A673 (cell line): ENCODE measurements at regions not wholly inside any gene's neighbourhood (a gene's known extent, or its start where the extent isn't known, plus 50 kb on each side); places are given as distances from the start of the nearest gene placed in this dataset.

Experiments
- BruUV-seq: library from RNA; stranded (reverse); fragments of 400-500 nt; replicated peaks from 2 replicates; lab custom pipeline; 2021; lab: Mats Ljungman, UMichigan
- CTCF ChIA-PET: fragments of 300-600 bp; sonication (Branson Sonifier 250); formaldehyde crosslinking; loops from one replicate; lab custom pipeline; 2022; ENCODE audit warnings: antibody characterized with exemption; lab: Charles Lee
- POLR2A ChIA-PET: fragments of 300-600 bp; sonication (Branson Sonifier 250); formaldehyde crosslinking; loops from one replicate; lab custom pipeline; 2022; ENCODE audit warnings: antibody characterized with exemption; ENCODE audit not compliant: low non-redundant PET; lab: Charles Lee
- DNase-seq: peaks from one replicate; pipeline ENCODE4 v3.0.0-alpha.2; 2015; ENCODE audit warnings: low spot score
- H3K27ac ChIP-seq: fragments of 200-600 bp; sonication (generic); 2 replicates; pipeline ENCODE4 v1.5.1; 2016; ENCODE audit warnings: mixed run types, low read depth, mild to moderate bottlenecking, mixed read lengths, antibody characterized with exemption, low read length; ENCODE audit not compliant: poor library complexity, severe bottlenecking
- H3K27me3 ChIP-seq: fragments of 200-600 bp; sonication (generic); replicated peaks from 2 replicates; pipeline ENCODE4 v1.6.1; 2017; ENCODE audit warnings: mixed run types, low read depth, mild to moderate bottlenecking, mixed read lengths, antibody characterized with exemption, low read length; ENCODE audit not compliant: insufficient read depth, poor library complexity
- H3K36me3 ChIP-seq: fragments of 200-600 bp; sonication (generic); 2 replicates; pipeline ENCODE4 v1.6.1; 2016; ENCODE audit warnings: mixed run types, mild to moderate bottlenecking, mixed read lengths, antibody characterized with exemption, low read length; ENCODE audit not compliant: insufficient read depth, poor library complexity, severe bottlenecking
- H3K4me1 ChIP-seq: fragments of 200-600 bp; sonication (generic); 2 replicates; pipeline ENCODE4 v1.6.1; 2017; ENCODE audit warnings: mixed run types, mild to moderate bottlenecking, mixed read lengths, antibody characterized with exemption, low read length; ENCODE audit not compliant: insufficient read depth, poor library complexity, severe bottlenecking
- H3K4me3 ChIP-seq: fragments of 200-600 bp; sonication (generic); 2 replicates; pipeline ENCODE4 v1.5.1; 2016; ENCODE audit warnings: low read depth, mixed run types, mild to moderate bottlenecking, mixed read lengths, low read length; ENCODE audit not compliant: poor library complexity, severe bottlenecking
- H3K9me3 ChIP-seq: fragments of 200-600 bp; sonication (generic); 2 replicates; pipeline ENCODE4 v1.6.1; 2016; ENCODE audit warnings: mixed run types, low read depth, mild to moderate bottlenecking, mixed read lengths, antibody characterized with exemption, low read length; ENCODE audit not compliant: poor library complexity, severe bottlenecking
- EZH2 ChIP-seq: fragments of 200-600 bp; sonication (generic); IDR thresholded peaks from 2 replicates; pipeline ENCODE4 v1.6.1; 2017; ENCODE audit warnings: borderline replicate concordance, low read depth, mild to moderate bottlenecking, mixed read lengths, antibody characterized with exemption, low read length; ENCODE audit not compliant: poor library complexity, severe bottlenecking
- intact Hi-C: fragments of 100-400 bp; cut with micrococcal nuclease; formaldehyde crosslinking; loops from one replicate; pipeline ENCODE4 v1.10.0; 2022; ENCODE audit not compliant: unreplicated experiment
- TF ChIP-seq, protein P1 (sequence below): fragments of 300-800, 200-600 bp; sonication (generic); conservative IDR thresholded peaks from 2 replicates; pipeline ENCODE4 v1.5.1; 2017; ENCODE audit warnings: low read depth, mild to moderate bottlenecking, antibody characterized with exemption, low read length, moderate library complexity, mixed read lengths

GRCh38 chr6:53984163-53984562 lies 127.1 kb upstream of the MLIP start:
- ChIA-PET CTCF (no interaction called here), POLR2A (no interaction called here)
- H3K27ac ChIP-seq: no peak overlapping the region
- no peaks in the 10 kb centered on the region for H3K27me3 ChIP-seq
- no TSS peak for BruUV-seq
- H3K36me3 ChIP-seq: no peaks in the 10 kb centered on the region
- TF ChIP-seq, protein P1, sequence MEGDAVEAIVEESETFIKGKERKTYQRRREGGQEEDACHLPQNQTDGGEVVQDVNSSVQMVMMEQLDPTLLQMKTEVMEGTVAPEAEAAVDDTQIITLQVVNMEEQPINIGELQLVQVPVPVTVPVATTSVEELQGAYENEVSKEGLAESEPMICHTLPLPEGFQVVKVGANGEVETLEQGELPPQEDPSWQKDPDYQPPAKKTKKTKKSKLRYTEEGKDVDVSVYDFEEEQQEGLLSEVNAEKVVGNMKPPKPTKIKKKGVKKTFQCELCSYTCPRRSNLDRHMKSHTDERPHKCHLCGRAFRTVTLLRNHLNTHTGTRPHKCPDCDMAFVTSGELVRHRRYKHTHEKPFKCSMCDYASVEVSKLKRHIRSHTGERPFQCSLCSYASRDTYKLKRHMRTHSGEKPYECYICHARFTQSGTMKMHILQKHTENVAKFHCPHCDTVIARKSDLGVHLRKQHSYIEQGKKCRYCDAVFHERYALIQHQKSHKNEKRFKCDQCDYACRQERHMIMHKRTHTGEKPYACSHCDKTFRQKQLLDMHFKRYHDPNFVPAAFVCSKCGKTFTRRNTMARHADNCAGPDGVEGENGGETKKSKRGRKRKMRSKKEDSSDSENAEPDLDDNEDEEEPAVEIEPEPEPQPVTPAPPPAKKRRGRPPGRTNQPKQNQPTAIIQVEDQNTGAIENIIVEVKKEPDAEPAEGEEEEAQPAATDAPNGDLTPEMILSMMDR: no peak
- TF ChIP-seq EZH2: no peak
- peaks cover 29% of the 10 kb centered on the region for H3K4me1 ChIP-seq
- peak; percentile 83 for DNase-seq
- no peaks in the 10 kb centered on the region for H3K9me3 ChIP-seq
- intact Hi-C loops: loop anchor here (10.0 kb wide), 1 partner anchor 711 kb away; no protein-coding TSS in a partner anchor
- no peak overlapping the region for H3K4me3 ChIP-seq

DNA sequence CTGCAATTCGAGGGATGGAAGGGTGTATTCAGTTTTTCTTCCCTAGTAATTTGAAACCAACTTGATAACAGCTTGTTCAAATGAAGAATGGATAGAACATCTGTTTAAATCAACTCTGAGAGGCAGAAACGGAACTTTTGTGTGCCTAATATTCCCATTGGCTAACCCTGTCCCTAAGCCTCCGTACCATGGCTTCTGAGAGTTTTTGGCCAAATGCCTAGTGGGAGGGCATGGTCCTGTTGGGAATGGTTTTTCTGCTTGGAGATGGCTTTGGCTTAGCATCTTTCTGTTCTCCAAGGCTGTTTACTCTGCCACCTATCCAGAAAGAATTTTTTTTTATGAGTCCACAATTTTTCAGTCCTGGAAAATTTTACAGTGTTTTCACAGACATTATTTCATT lies 126.7 kb upstream of the MLIP start:
- intact Hi-C loops: loop anchor here (10.0 kb wide), 1 partner anchor 710 kb away; no protein-coding TSS in a partner anchor
- no peaks in the 10 kb centered on the region for H3K27me3 ChIP-seq
- no peak overlapping the region for H3K4me3 ChIP-seq
- peak; percentile 51 for DNase-seq
- no peaks in the 10 kb centered on the region for H3K9me3 ChIP-seq
- CTCF ChIA-PET: no interaction called here
- TSS peak; percentile 86 for BruUV-seq
- POLR2A ChIA-PET: no interaction called here
- H3K4me1 ChIP-seq: peaks cover 29% of the 10 kb centered on the region
- no peaks in the 10 kb centered on the region for H3K36me3 ChIP-seq
- H3K27ac ChIP-seq: no peak overlapping the region
- no peak for TF ChIP-seq EZH2
- TF ChIP-seq, protein P1: no peak

DNA sequence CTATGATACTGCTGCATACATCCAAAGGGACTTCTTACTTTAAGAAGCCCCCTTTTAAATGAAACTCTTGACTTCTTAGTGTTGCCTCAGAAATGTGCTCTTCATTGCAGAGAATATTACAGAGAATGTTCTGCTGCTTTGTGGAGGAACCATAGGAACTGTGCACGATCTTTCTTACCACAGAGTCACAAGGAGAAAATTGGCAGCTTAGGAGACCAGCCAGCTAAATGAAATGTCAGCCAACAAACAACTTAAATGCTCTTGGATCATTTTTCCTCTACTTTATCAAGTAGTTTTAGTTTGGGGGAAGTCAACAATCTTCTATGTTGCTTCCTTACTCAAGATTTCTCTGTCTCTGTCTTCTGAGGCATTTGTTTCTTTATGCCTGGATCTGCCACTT lies 125.9 kb upstream of the MLIP start:
- Histone ChIP-seq H3K9me3 (no peaks in the 10 kb centered on the region), H3K36me3 (no peaks in the 10 kb centered on the region), H3K27me3 (no peaks in the 10 kb centered on the region), H3K4me1 (peaks cover 29% of the 10 kb centered on the region), H3K27ac (no peak overlapping the region), H3K4me3 (no peak overlapping the region)
- TF ChIP-seq EZH2: no peak
- TF ChIP-seq, protein P1: no peak
- no peak for DNase-seq
- ChIA-PET CTCF (interaction anchor here (0.6 to 1.3 kb wide), 3 partner anchors 9 to 283 kb away, joined by 3 to 4 read pairs (median 3); no protein-coding TSS in a partner anchor), POLR2A (no interaction called here)
- no TSS peak for BruUV-seq
- intact Hi-C loops: loop anchor here (5.0 to 10.0 kb wide), 4 partner anchors 257 to 1257 kb away; no protein-coding TSS in a partner anchor
